HCT116 (cell line): ENCODE measurements at regions not wholly inside any gene's neighbourhood (a gene's known extent, or its start where the extent isn't known, plus 50 kb on each side); places are given as distances from the start of the nearest gene placed in this dataset.

ENCODE experiments used
- ATAC-seq: fragments of 200-7000 bp; cut with Tn5 transposase; 2 replicates; pipeline ENCODE4 v1.9.1; 2020; ENCODE audit warnings: mild to moderate bottlenecking, moderate library complexity
- BruUV-seq: library from RNA; stranded (reverse); fragments of 400-500 nt; replicated peaks from 2 replicates; lab custom pipeline; 2021; lab: Mats Ljungman, UMichigan
- CTCF ChIA-PET: fragments of 300-600 bp; sonication (Branson Sonifier 250); formaldehyde crosslinking; loops from one replicate; lab custom pipeline; 2021; ENCODE audit warnings: antibody characterized with exemption; lab: Charles Lee
- POLR2A ChIA-PET: fragments of 300-600, 350-600 bp; sonication (Branson Sonifier 250); formaldehyde crosslinking; loops from one replicate; lab custom pipeline; 2021; ENCODE audit warnings: antibody characterized with exemption; lab: Charles Lee
- RAD21 ChIA-PET, 2 experiments: fragments of 300-600 bp; sonication (Branson Sonifier 250); formaldehyde crosslinking; loops; one replicate each; lab custom pipeline; 2023; ENCODE audit warnings: low total read pairs in 2 of 2; ENCODE audit not compliant: uncharacterized antibody in 2 of 2, unreplicated experiment in 2 of 2, low non-redundant PET in 1 of 2; lab: Charles Lee
- DNase-seq: peaks from one replicate; pipeline ENCODE4 v3.0.0-alpha.2; 2010; ENCODE audit warnings: low read depth, low spot score
- H2AFZ ChIP-seq: fragments of 200-600 bp; shearing (Covaris generic), sonication (generic); 2 replicates; pipeline ENCODE4 v1.6.1; 2017; ENCODE audit warnings: low read depth, mixed run types, mixed read lengths, antibody characterized with exemption, low read length; ENCODE audit not compliant: poor library complexity, severe bottlenecking
- H3K27ac ChIP-seq: 2 replicates; pipeline ENCODE4 v1.5.1; 2012; ENCODE audit warnings: low read depth, low read length
- H3K27me3 ChIP-seq: fragments of 200-600 bp; sonication (generic); 2 replicates; pipeline ENCODE4 v1.6.1; 2016; ENCODE audit warnings: mixed run types, low read length, mixed read lengths; ENCODE audit not compliant: insufficient read depth
- H3K36me3 ChIP-seq, 2 experiments: fragments of 200-500 bp in 1 of 2; fragments of 200-600 bp in 1 of 2; sonication (Bioruptor generic) in 1 of 2; sonication (generic) in 1 of 2; 2 replicates each; pipeline versions ENCODE4 v1.5.1 to v1.6.1; 2014 to 2016; ENCODE audit warnings: low read length in 2 of 2, inconsistent platforms in 1 of 2, mixed read lengths in 1 of 2, mixed run types in 1 of 2; ENCODE audit not compliant: insufficient read depth in 2 of 2, control insufficient read depth in 1 of 2
- H3K4me1 ChIP-seq, 2 experiments: fragments of 200-600 bp in 1 of 2; sonication (generic) in 1 of 2; 2 replicates each; pipeline versions ENCODE4 v1.5.1 to v1.6.1; 2012 to 2017; ENCODE audit warnings: low read length in 2 of 2, inconsistent platforms in 1 of 2, mild to moderate bottlenecking in 1 of 2, mixed read lengths in 1 of 2, mixed run types in 1 of 2, moderate library complexity in 1 of 2; ENCODE audit not compliant: insufficient read depth in 2 of 2, control insufficient read depth in 1 of 2
- H3K4me2 ChIP-seq: fragments of 200-600 bp; sonication (generic); 2 replicates; pipeline ENCODE4 v1.6.1; 2017; ENCODE audit warnings: mixed run types, low read length, mixed read lengths
- H3K4me3 ChIP-seq, 2 experiments: fragments of 200-600 bp in 1 of 2; sonication (generic) in 1 of 2; replicated peaks in 1 of 2; 2 replicates each; pipeline ENCODE4 v1.5.1; 2011 to 2016; ENCODE audit warnings: low read length in 2 of 2, control low read depth in 1 of 2, low read depth in 1 of 2, mild to moderate bottlenecking in 1 of 2, mixed read lengths in 1 of 2, mixed run types in 1 of 2
- H3K79me2 ChIP-seq: fragments of 200-600 bp; sonication (generic); 2 replicates; pipeline ENCODE4 v1.6.1; 2017; ENCODE audit warnings: mild to moderate bottlenecking, mixed run types, low read length, moderate library complexity, mixed read lengths; ENCODE audit not compliant: insufficient read depth
- H3K9ac ChIP-seq: fragments of 200-600 bp; sonication (generic); 2 replicates; pipeline ENCODE4 v1.6.1; 2016; ENCODE audit warnings: low read length, mixed read lengths
- H3K9me2 ChIP-seq: fragments of 200-600 bp; sonication (generic), shearing (Covaris generic); 2 replicates; pipeline ENCODE4 v1.6.1; 2017; ENCODE audit warnings: mixed run types, mild to moderate bottlenecking, moderate library complexity; ENCODE audit not compliant: insufficient read depth
- H3K9me3 ChIP-seq, 2 experiments: fragments of 200-500 bp in 1 of 2; fragments of 200-600 bp in 1 of 2; sonication (Bioruptor generic) in 1 of 2; sonication (generic) in 1 of 2; 2 replicates each; pipeline ENCODE4 v1.6.1; 2014 to 2017; ENCODE audit warnings: low read length in 2 of 2, mixed read lengths in 2 of 2, inconsistent platforms in 1 of 2, low read depth in 1 of 2, mild to moderate bottlenecking in 1 of 2, mixed run types in 1 of 2, moderate library complexity in 1 of 2; ENCODE audit not compliant: control insufficient read depth in 1 of 2, insufficient read depth in 1 of 2
- H4K20me1 ChIP-seq: fragments of 200-600 bp; sonication (generic), shearing (Covaris generic); 2 replicates; pipeline ENCODE4 v1.6.1; 2017; ENCODE audit warnings: mixed run types, mild to moderate bottlenecking, moderate library complexity; ENCODE audit not compliant: insufficient read depth
- CEBPB ChIP-seq: IDR thresholded peaks from 2 replicates; pipeline ENCODE4 v1.6.1; 2012; ENCODE audit warnings: low read depth
- CTCF ChIP-seq, 3 experiments: fragments of 200-600 bp in 1 of 3; sonication (generic) in 1 of 3; IDR thresholded peaks in 2 of 3; conservative IDR thresholded peaks in 1 of 3; 2 replicates each; pipeline ENCODE4 v1.5.1; 2012 to 2017; ENCODE audit warnings: low read depth in 2 of 3, low read length in 2 of 3, antibody characterized with exemption in 1 of 3, borderline replicate concordance in 1 of 3, control low read depth in 1 of 3, mild to moderate bottlenecking in 1 of 3, mixed read lengths in 1 of 3, mixed run types in 1 of 3, moderate library complexity in 1 of 3; ENCODE audit not compliant: insufficient read depth in 1 of 3
- EGR1 ChIP-seq: IDR thresholded peaks from 2 replicates; pipeline ENCODE4 v1.6.1; 2012; ENCODE audit warnings: low read depth
- ELF1 ChIP-seq: IDR thresholded peaks from 2 replicates; pipeline ENCODE4 v1.6.1; 2012; ENCODE audit warnings: low read depth, borderline replicate concordance
- FOSL1 ChIP-seq: IDR thresholded peaks from 2 replicates; pipeline ENCODE4 v1.6.1; 2012; ENCODE audit warnings: low read depth
- JUND ChIP-seq: IDR thresholded peaks from 2 replicates; pipeline ENCODE4 v1.6.1; 2012
- MAX ChIP-seq: IDR thresholded peaks from 2 replicates; pipeline ENCODE4 v1.6.1; 2012
- POLR2A ChIP-seq: IDR thresholded peaks from 2 replicates; pipeline ENCODE4 v1.7.0; 2011; ENCODE audit warnings: borderline replicate concordance; ENCODE audit not compliant: insufficient read depth, insufficient read length; ENCODE audit errors: extremely low read depth
- REST ChIP-seq: IDR thresholded peaks from 2 replicates; pipeline ENCODE4 v1.6.1; 2012; ENCODE audit warnings: low read depth
- SIN3A ChIP-seq: IDR thresholded peaks from 2 replicates; pipeline ENCODE4 v1.6.1; 2012; ENCODE audit warnings: low read depth
- SP1 ChIP-seq: IDR thresholded peaks from 2 replicates; pipeline ENCODE4 v1.6.1; 2012; ENCODE audit warnings: low read depth
- SRF ChIP-seq: IDR thresholded peaks from 2 replicates; pipeline ENCODE4 v1.6.1; 2012; ENCODE audit warnings: low read depth
- TCF7L2 ChIP-seq: IDR thresholded peaks from 2 replicates; pipeline ENCODE4 v1.7.0; 2011; ENCODE audit warnings: borderline replicate concordance, inconsistent platforms; ENCODE audit not compliant: insufficient read depth, insufficient read length; ENCODE audit errors: extremely low read depth
- ZFX ChIP-seq: fragments of 450-650 bp; IDR thresholded peaks from 2 replicates; pipeline ENCODE4 v1.6.1; 2017
- ZNF274 ChIP-seq: fragments of 200-500 bp; sonication (Bioruptor generic); IDR thresholded peaks from 2 replicates; pipeline ENCODE4 v1.6.1; 2014; ENCODE audit warnings: mild to moderate bottlenecking, low read depth, low read length, inconsistent platforms
- intact Hi-C: fragments of 100-400 bp; cut with micrococcal nuclease; formaldehyde crosslinking; loops from 2 replicates; pipeline ENCODE4 v1.10.0; 2022

GRCh38 chr20:39214828-39215227, 252.7 kb downstream of the DHX35 start:
- Histone ChIP-seq H3K9me3 (no peaks in the 10 kb centered on the region), H3K36me3 (no peaks in the 10 kb centered on the region), H3K27me3 (peaks cover 53% of the 10 kb centered on the region), H2AFZ (no peak overlapping the region), H3K79me2 (no peaks in the 10 kb centered on the region), H3K4me1 (no peaks in the 10 kb centered on the region), H3K9me2 (no peaks in the 10 kb centered on the region)
- ChIA-PET RAD21 (no interaction called here), CTCF (no interaction called here)
- no peak for ATAC-seq
- DNase-seq: no peak
- BruUV-seq: no TSS peak
- intact Hi-C loops: no loop called here
- TF ChIP-seq ZFX: no peak
- TF ChIP-seq, all 23 proteins: peak for 0
- H3K4me3 ChIP-seq: no peak overlapping the region
- no peak overlapping the region for H3K4me2 ChIP-seq
- no peaks in the 10 kb centered on the region for H4K20me1 ChIP-seq
- no peak overlapping the region for H3K9ac ChIP-seq
- POLR2A ChIA-PET: no interaction called here
- H3K27ac ChIP-seq: no peak overlapping the region

- no peak for ATAC-seq
- Histone ChIP-seq H3K4me1 (no peaks in the 10 kb centered on the region), H2AFZ (no peak overlapping the region), H3K27me3 (peaks cover 50% of the 10 kb centered on the region), H3K9me2 (no peaks in the 10 kb centered on the region), H3K9ac (no peak overlapping the region), H3K4me3 (no peak overlapping the region), H3K9me3 (no peaks in the 10 kb centered on the region), H3K4me2 (no peak overlapping the region), H3K79me2 (no peaks in the 10 kb centered on the region), H3K36me3 (no peaks in the 10 kb centered on the region), H3K27ac (no peak overlapping the region), H4K20me1 (no peaks in the 10 kb centered on the region)
- no TSS peak for BruUV-seq
- TF ChIP-seq SIN3A (no peak), REST (no peak), POLR2A (no peak), JUND (no peak), ELF1 (no peak), FOSL1 (no peak), CTCF (IDR thresholded peaks at IDR 0.05 in 2 of 3, conservative IDR thresholded peaks at IDR 0.05 in 1 of 3; ENCODE audit: borderline replicate concordance in 1 of 3, insufficient read depth in 1 of 3, low read depth in 2 of 3, low read length in 2 of 3) (no peak), TCF7L2 (no peak), MAX (no peak), CEBPB (no peak), ZNF274 (no peak), SP1 (no peak), SRF (no peak), EGR1 (no peak)
- CTCF ChIA-PET: no interaction called here
- POLR2A ChIA-PET: no interaction called here
- intact Hi-C loops: no loop called here
- RAD21 ChIA-PET: no interaction called here
- no peak for DNase-seq
These were observed 251.5 kb downstream of the DHX35 start for GRCh38 chr20:39213476-39214145.
